Activated CD4-positive, alpha-beta T cell treated with anti-CD3 and anti-CD28 coated beads, Interleukin-2, Interleukin-4, amounts not matched to agents 100 ng/mL and 50 ng/mL, durations not matched to agents 16 hours and 8 hours (primary cell): ENCODE measurements at regions not wholly inside any gene's neighbourhood (a gene's known extent, or its start where the extent isn't known, plus 50 kb on each side); places are given as distances from the start of the nearest gene placed in this dataset.

ENCODE experiments used
- DNase-seq: peaks from one replicate; pipeline ENCODE4 v3.0.0-alpha.2; 2020; ENCODE audit warnings: low spot score

GRCh38 chr5:93100976-93101375, 480.0 kb downstream of the NR2F1-AS1 start:
- no peak for DNase-seq

GRCh38 chr5:93100428-93100827, 480.6 kb downstream of the NR2F1-AS1 start:
- DNase-seq: no peak

GRCh38 chr5:93099902-93100347, 481.1 kb downstream of the NR2F1-AS1 start:
- DNase-seq: no peak

- no peak for DNase-seq
These were observed 484.5 kb downstream of the NR2F1-AS1 start for GRCh38 chr5:93096561-93096960.

GRCh38 chr5:93092349-93093105, 488.5 kb downstream of the NR2F1-AS1 start:
- no peak for DNase-seq

- no peak for DNase-seq
These were observed 490.3 kb downstream of the NR2F1-AS1 start for GRCh38 chr5:93090698-93091097.

GRCh38 chr5:93088592-93089389, 492.2 kb downstream of the NR2F1-AS1 start:
- no peak for DNase-seq

GRCh38 chr5:93087326-93087725, 493.7 kb downstream of the NR2F1-AS1 start:
- no peak for DNase-seq

- DNase-seq: no peak
These were observed 498.0 kb downstream of the NR2F1-AS1 start for GRCh38 chr5:93082981-93083380.

GRCh38 chr5:93079046-93079445, 502.0 kb downstream of the NR2F1-AS1 start:
- no peak for DNase-seq

GRCh38 chr5:93078082-93079038, 502.7 kb downstream of the NR2F1-AS1 start:
- peak; percentile 11 for DNase-seq

GRCh38 chr5:93076566-93076965, 504.5 kb downstream of the NR2F1-AS1 start:
- DNase-seq: no peak

- DNase-seq: no peak
These were observed 504.9 kb downstream of the NR2F1-AS1 start for GRCh38 chr5:93076096-93076495.

- no peak for DNase-seq
These were observed 507.5 kb downstream of the NR2F1-AS1 start for GRCh38 chr5:93073547-93073946.

GRCh38 chr5:93072831-93073459, 508.1 kb downstream of the NR2F1-AS1 start:
- DNase-seq: no peak

GRCh38 chr5:93071710-93072109, 509.3 kb downstream of the NR2F1-AS1 start:
- no peak for DNase-seq

GRCh38 chr5:93070938-93071337, 510.1 kb downstream of the NR2F1-AS1 start:
- DNase-seq: no peak

- no peak for DNase-seq
These were observed 511.7 kb downstream of the NR2F1-AS1 start for GRCh38 chr5:93069276-93069675.

- no peak for DNase-seq
These were observed 518.5 kb downstream of the NR2F1-AS1 start for GRCh38 chr5:93062548-93062947.

GRCh38 chr5:93058309-93058708, 522.7 kb downstream of the NR2F1-AS1 start:
- DNase-seq: no peak

- no peak for DNase-seq
These were observed 523.7 kb downstream of the NR2F1-AS1 start for GRCh38 chr5:93057311-93057710.

GRCh38 chr5:93055971-93056370, 525.0 kb downstream of the NR2F1-AS1 start:
- no peak for DNase-seq
